Motor neuron (in vitro differentiated cells): ENCODE measurements at regions not wholly inside any gene's neighbourhood (a gene's known extent, or its start where the extent isn't known, plus 50 kb on each side); places are given as distances from the start of the nearest gene placed in this dataset.
"Not testable (repeated sequence)": the region's sequence is repeated elsewhere in the genome, so short reads cannot be mapped to it uniquely, and the experiment has no call there.

ENCODE experiments used
- ATAC-seq, 8 experiments: fragments of 200-7000 bp; cut with Tn5 transposase; replicated peaks in 6 of 8; 2 replicates each; pipeline ENCODE4 v1.8.0; 2021; ENCODE audit warnings: mild to moderate bottlenecking in 8 of 8, moderate library complexity in 8 of 8
- H3K27ac ChIP-seq, 2 donors: fragments of 250-450 bp; sonication (Bioruptor Pico); 2 replicates each; pipeline ENCODE4 v1.9.0; 2021; ENCODE audit warnings: antibody characterized with exemption in 2 of 2, mild to moderate bottlenecking in 2 of 2, moderate library complexity in 1 of 2
- H3K4me1 ChIP-seq, 2 donors: fragments of 250-450 bp; sonication (Bioruptor Pico); replicated peaks in 1 of 2; 2 replicates each; pipeline ENCODE4 v1.6.1; 2021; ENCODE audit warnings: antibody characterized with exemption in 2 of 2, mild to moderate bottlenecking in 2 of 2, moderate library complexity in 1 of 2
- H3K4me3 ChIP-seq, 5 donors: fragments of 250-450 bp; sonication (Bioruptor Pico); 2 replicates each; pipeline ENCODE4 v1.9.0; 2021; ENCODE audit warnings: antibody characterized with exemption in 5 of 5, mild to moderate bottlenecking in 5 of 5, moderate library complexity in 4 of 5
- WGBS, 10 experiments: fragments of 450-650 bp; shearing (Covaris generic); methylation state at CpG; one replicate each; pipeline ENCODE4 v1.0.0; 2022; 5-methylcytosine and 5-hydroxymethylcytosine counted together
- in situ Hi-C, 9 experiments: fragments of 400-800 bp; cut with MboI; loops; one replicate each; pipeline ENCODE4 v1.15.0; 2021; ENCODE audit warnings: low sequenced_read_pairs in 9 of 9, low pct_unique_long_range_greater_than_20kb in 2 of 9; ENCODE audit not compliant: unreplicated experiment in 9 of 9

DNA sequence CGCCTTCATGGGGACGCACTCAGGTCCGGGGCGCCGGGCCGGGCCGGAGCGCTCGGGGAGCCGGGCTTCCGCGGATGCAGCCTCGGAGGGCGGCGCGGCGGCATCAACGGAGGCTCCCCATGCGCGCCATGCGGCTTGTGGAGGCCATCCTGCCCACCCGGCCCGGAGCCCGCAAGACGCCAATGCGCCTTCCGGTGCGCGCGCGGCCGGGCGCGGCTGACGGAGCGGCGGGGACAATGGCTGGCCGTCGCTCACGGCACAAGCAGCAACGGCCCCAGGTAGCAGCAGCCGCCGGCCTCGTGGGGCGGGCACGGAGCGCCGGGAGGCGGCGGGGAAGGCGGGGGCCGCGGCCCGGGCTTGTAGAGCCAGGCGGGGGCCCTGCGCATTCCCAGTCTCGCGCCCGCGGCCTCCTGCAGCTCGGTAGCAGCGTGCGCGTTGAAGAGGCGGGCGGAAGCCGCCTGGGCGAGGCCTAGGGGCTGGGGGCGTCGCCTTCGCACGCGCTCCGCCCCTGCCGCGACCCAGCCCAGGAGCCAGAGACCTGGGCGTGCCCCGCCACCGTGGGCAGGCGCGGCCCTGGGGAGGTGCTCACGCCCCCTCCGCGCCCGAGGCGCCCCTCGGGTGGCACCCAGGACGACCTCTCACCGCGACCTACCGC lies 168.6 kb upstream of the PRKX start:
- in situ Hi-C loops: not testable (repeated sequence)
- WGBS, 10 experiments: no CpG with 5 or more reads among the region's 91 CpGs
- peak; percentile 82 to 94 (median 92) for ATAC-seq

DNA sequence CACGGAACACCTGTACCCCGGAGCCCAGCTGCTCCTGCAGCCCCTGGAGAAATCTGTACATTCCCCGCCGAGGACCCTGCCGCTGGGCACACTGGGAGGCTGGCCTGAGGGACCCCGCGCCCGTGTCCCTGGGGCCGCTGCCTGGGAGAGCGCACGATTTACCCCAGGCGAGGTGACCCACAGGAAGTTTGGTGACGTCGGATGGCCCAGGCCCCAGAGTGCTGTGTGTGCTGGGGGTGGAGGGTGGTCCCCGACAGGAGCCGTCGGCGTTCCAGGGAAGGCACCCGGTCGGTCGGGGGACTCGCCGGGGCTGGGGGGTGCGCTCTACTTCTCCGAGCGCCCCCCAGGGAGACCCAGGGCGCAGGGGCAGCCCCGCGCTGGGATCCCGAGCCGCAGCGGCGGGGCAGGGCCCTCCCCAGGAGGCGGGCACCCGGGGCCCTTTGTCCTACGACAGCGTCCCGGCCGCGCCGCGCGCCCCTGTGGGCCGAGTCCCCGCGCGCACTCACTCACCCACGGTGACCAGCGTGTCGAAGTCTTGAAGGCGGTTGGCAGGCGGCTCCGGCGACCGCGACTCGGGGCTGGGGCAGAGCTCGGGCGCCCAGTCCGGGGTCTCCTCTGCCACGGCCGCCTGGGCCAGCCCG lies 167.9 kb upstream of the PRKX start:
- WGBS, 10 experiments: no CpG with 5 or more reads among the region's 63 CpGs
- H3K27ac ChIP-seq, H3K4me3 ChIP-seq, H3K4me1 ChIP-seq, in situ Hi-C loops: not testable (repeated sequence)
- peak; percentile 6 to 68 (median 52) for ATAC-seq

More for the DNA sequence above, 168.6 kb upstream of the PRKX start:
- H3K4me1 ChIP-seq, H3K4me3 ChIP-seq, H3K27ac ChIP-seq: not testable (repeated sequence)

GRCh38 chrX:3876393-3876792 lies 162.9 kb upstream of the PRKX start:
- in situ Hi-C loops, H3K4me1 ChIP-seq, ATAC-seq, H3K4me3 ChIP-seq, H3K27ac ChIP-seq: not testable (repeated sequence)
- WGBS, 10 experiments: no CpG with 5 or more reads among the region's 28 CpGs

GRCh38 chrX:3875638-3876037 lies 162.2 kb upstream of the PRKX start:
- ATAC-seq: peak in 2 of 8 experiments; percentile 21 to 22

GRCh38 chrX:3872226-3872879 lies 158.9 kb upstream of the PRKX start:
- in situ Hi-C loops, H3K4me1 ChIP-seq, H3K4me3 ChIP-seq, ATAC-seq, H3K27ac ChIP-seq: not testable (repeated sequence)
- no CpG with 5 or more reads among the region's 12 CpGs for WGBS, 10 experiments

More at GRCh38 chrX:3875638-3876037, 162.2 kb upstream of the PRKX start:
- in situ Hi-C loops, H3K4me3 ChIP-seq, H3K4me1 ChIP-seq, H3K27ac ChIP-seq: not testable (repeated sequence)
- no CpG with 5 or more reads among the region's 12 CpGs for WGBS, 10 experiments

DNA sequence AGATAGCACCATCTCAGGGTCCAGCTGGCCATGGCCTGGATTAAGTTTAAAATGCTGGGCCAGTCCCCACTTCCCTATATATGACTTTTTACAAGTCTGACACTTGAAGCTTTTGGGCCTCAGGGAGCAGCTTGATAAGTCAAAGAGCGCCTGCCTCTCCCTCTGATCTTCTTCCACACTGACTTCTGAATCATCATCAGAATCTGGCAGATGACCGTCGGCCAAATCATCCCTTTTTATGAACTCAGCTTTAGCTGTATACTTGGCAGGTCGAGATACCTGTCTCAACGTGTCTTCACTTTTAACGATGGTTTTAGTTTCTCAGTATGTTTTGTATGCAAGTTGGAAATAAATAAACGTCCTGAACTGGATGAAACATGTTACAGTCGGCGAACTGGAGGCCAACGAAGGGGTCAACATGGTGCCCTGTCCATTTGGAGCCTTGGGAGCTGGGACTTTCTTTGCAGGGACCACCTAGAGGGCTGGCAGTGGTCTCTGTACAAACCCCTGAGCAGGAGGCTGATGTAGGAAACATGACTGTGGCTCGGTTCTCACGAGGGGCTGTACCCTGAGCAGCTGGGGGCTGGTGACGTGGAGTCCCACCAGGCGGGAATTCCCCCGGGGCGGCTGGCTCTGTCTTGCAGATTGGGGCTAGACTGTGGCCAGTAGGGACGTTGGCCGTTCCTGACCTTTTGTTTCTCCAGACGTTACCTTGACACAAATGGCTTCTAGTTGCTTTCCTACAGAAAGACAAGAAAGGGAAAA lies 153.8 kb upstream of the PRKX start:
- WGBS, 10 experiments: no CpG with 5 or more reads among the region's 19 CpGs
- ATAC-seq, H3K27ac ChIP-seq, H3K4me3 ChIP-seq, H3K4me1 ChIP-seq, in situ Hi-C loops: not testable (repeated sequence)

- peak in 6 of 8 experiments; percentile 20 to 74 (median 54) for ATAC-seq
These were observed 144.9 kb upstream of the PRKX start for GRCh38 chrX:3858332-3858731.

DNA sequence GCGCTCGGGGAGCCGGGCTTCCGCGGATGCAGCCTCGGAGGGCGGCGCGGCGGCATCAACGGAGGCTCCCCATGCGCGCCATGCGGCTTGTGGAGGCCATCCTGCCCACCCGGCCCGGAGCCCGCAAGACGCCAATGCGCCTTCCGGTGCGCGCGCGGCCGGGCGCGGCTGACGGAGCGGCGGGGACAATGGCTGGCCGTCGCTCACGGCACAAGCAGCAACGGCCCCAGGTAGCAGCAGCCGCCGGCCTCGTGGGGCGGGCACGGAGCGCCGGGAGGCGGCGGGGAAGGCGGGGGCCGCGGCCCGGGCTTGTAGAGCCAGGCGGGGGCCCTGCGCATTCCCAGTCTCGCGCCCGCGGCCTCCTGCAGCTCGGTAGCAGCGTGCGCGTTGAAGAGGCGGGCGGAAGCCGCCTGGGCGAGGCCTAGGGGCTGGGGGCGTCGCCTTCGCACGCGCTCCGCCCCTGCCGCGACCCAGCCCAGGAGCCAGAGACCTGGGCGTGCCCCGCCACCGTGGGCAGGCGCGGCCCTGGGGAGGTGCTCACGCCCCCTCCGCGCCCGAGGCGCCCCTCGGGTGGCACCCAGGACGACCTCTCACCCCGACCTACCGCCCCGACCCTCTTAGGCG lies 130.2 kb upstream of the PRKX start:
- WGBS, 10 experiments: no CpG with 5 or more reads among the region's 85 CpGs
- in situ Hi-C loops, H3K27ac ChIP-seq, H3K4me1 ChIP-seq: not testable (repeated sequence)
- peak overlapping the region in 1 of 5 donors; percentile 28 for H3K4me3 ChIP-seq
- ATAC-seq: peak; percentile 83 to 95 (median 88)

More at GRCh38 chrX:3858332-3858731, 144.9 kb upstream of the PRKX start:
- H3K4me1 ChIP-seq, H3K27ac ChIP-seq, H3K4me3 ChIP-seq, in situ Hi-C loops: not testable (repeated sequence)
- no CpG with 5 or more reads among the region's 4 CpGs for WGBS, 10 experiments

DNA sequence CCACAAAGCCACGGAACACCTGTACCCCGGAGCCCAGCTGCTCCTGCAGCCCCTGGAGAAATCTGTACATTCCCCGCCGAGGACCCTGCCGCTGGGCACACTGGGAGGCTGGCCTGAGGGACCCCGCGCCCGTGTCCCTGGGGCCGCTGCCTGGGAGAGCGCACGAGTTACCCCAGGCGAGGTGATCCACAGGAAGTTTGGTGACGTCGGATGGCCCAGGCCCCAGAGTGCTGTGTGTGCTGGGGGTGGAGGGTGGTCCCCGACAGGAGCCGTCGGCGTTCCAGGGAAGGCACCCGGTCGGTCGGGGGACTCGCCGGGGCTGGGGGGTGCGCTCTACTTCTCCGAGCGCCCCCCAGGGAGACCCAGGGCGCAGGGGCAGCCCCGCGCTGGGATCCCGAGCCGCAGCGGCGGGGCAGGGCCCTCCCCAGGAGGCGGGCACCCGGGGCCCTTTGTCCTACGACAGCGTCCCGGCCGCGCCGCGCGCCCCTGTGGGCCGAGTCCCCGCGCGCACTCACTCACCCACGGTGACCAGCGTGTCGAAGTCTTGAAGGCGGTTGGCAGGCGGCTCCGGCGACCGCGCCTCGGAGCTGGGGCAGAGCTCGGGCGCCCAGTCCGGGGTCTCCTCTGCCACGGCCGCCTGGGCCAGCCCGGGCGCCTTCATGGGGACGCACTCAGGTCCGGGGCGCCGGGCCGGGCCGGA lies 129.5 kb upstream of the PRKX start:
- WGBS, 10 experiments: no CpG with 5 or more reads among the region's 70 CpGs
- H3K4me1 ChIP-seq, H3K27ac ChIP-seq, in situ Hi-C loops: not testable (repeated sequence)
- ATAC-seq: peak; percentile 34 to 75 (median 58)
- H3K4me3 ChIP-seq: peak overlapping the region in 4 of 5 donors; percentile 22 to 40 (median 30)

- H3K4me1 ChIP-seq, ATAC-seq, H3K4me3 ChIP-seq, H3K27ac ChIP-seq, in situ Hi-C loops: not testable (repeated sequence)
- WGBS, 10 experiments: no CpG with 5 or more reads among the region's 24 CpGs
These were observed 125.3 kb upstream of the PRKX start for GRCh38 chrX:3838754-3839153.

DNA sequence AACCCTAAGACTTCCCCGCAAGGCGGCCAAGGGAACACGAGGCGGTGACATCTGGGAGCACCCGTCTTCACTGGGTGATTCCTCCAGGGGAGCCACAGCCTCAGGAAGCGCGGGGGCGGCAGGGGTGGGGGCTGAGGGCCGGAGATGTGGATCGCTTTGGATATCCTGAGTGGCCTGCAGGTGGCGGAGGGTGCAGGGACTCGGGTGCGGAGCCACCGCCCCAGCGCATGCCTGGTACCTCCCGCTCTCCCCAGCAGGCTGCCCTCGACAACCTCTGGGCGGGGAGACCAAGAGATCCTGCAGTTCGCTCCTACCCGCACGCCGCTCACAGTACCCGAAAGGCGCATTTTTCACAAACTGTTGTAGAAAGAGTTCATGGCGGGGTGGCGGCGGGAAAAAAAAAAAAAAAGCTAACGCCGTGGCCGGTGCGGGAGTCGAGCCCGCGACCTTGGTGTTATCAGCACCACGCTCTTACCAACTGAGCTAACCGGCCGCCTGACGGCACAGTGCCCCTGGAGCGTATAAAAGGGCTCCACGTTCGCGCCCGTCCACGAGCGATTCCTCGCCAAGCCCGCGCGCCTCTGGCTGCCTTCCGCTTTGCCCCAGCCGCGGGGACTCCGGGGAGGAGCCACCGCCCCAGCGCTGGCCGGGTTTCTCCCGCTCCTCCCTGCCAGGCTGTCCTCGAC lies 124.7 kb upstream of the PRKX start:
- H3K4me1 ChIP-seq, ATAC-seq, H3K27ac ChIP-seq, H3K4me3 ChIP-seq, in situ Hi-C loops: not testable (repeated sequence)
- WGBS, 10 experiments: no CpG with 5 or more reads among the region's 58 CpGs

DNA sequence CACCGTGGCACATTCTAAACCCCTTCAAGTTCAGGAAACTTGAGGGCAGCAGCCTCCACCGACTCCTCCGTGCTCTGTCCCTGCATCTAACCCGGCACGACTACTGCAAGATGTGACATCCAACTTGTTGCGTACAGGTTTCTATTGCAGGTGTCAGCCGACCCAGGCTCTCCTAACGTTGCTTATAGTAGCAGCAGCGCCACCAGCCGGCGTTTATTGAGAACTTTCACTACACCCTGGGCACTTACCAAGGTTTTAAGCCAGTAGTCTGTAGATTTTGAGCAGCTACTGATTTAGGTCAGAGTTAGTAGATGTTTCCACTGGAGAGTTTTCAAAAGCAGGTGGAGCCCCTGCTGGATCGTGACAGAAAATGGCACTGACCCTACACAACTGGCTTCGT lies 123.8 kb upstream of the PRKX start:
- H3K4me1 ChIP-seq, H3K27ac ChIP-seq, H3K4me3 ChIP-seq, in situ Hi-C loops: not testable (repeated sequence)
- peak in 1 of 8 experiments; percentile 25 for ATAC-seq
- WGBS, 10 experiments: no CpG with 5 or more reads among the region's 13 CpGs
